Jurkat, Clone E6-1 (cell line): ENCODE measurements at regions not wholly inside any gene's neighbourhood (a gene's known extent, or its start where the extent isn't known, plus 50 kb on each side); places are given as distances from the start of the nearest gene placed in this dataset.
"Not testable (repeated sequence)": the region's sequence is repeated elsewhere in the genome, so short reads cannot be mapped to it uniquely, and the experiment has no call there.

Source experiments
- DNase-seq: peaks from one replicate; pipeline ENCODE4 v3.0.0-alpha.2; 2011; ENCODE audit warnings: low read depth, low spot score
- H3K4me3 ChIP-seq: 2 replicates; pipeline ENCODE4 v1.5.1; 2011; ENCODE audit warnings: mild to moderate bottlenecking, low read length, control low read depth, moderate library complexity

- no peak overlapping the region for H3K4me3 ChIP-seq
- DNase-seq: no peak
Observed at GRCh38 chrX:77118686-77119085, 328.5 kb upstream of the FGF16 start.

- DNase-seq: no peak
- H3K4me3 ChIP-seq: no peak overlapping the region
Observed at GRCh38 chrX:77119706-77120105, 327.5 kb upstream of the FGF16 start.

GRCh38 chrX:77123917-77124316, 323.3 kb upstream of the FGF16 start:
- H3K4me3 ChIP-seq, DNase-seq: not testable (repeated sequence)

- H3K4me3 ChIP-seq, DNase-seq: not testable (repeated sequence)
Observed at GRCh38 chrX:77127571-77127970, 319.6 kb upstream of the FGF16 start.

- H3K4me3 ChIP-seq: no peak overlapping the region
- no peak for DNase-seq
Observed at GRCh38 chrX:77143907-77144306, 303.3 kb upstream of the FGF16 start.

- no peak overlapping the region for H3K4me3 ChIP-seq
- no peak for DNase-seq
Observed at GRCh38 chrX:77160301-77160700, 286.9 kb upstream of the FGF16 start.

GRCh38 chrX:77162777-77163176, 284.4 kb upstream of the FGF16 start:
- no peak for DNase-seq
- no peak overlapping the region for H3K4me3 ChIP-seq

GRCh38 chrX:77167993-77168392, 279.2 kb upstream of the FGF16 start:
- H3K4me3 ChIP-seq: no peak overlapping the region
- no peak for DNase-seq

- no peak for DNase-seq
- H3K4me3 ChIP-seq: no peak overlapping the region
Observed at GRCh38 chrX:77174680-77175519, 272.3 kb upstream of the FGF16 start.

- DNase-seq: no peak
- no peak overlapping the region for H3K4me3 ChIP-seq
Observed at GRCh38 chrX:77200663-77201062, 246.5 kb upstream of the FGF16 start.

- H3K4me3 ChIP-seq: no peak overlapping the region
- no peak for DNase-seq
Observed at GRCh38 chrX:77223046-77223445, 224.1 kb upstream of the FGF16 start.

GRCh38 chrX:77264490-77264889, 182.7 kb upstream of the FGF16 start:
- H3K4me3 ChIP-seq: no peak overlapping the region
- no peak for DNase-seq

GRCh38 chrX:77275392-77275791, 171.8 kb upstream of the FGF16 start:
- no peak for DNase-seq
- no peak overlapping the region for H3K4me3 ChIP-seq

- no peak overlapping the region for H3K4me3 ChIP-seq
- peak; percentile 7 for DNase-seq
Observed at GRCh38 chrX:77276742-77277141, 170.4 kb upstream of the FGF16 start.

GRCh38 chrX:77277911-77278310, 169.3 kb upstream of the FGF16 start:
- no peak overlapping the region for H3K4me3 ChIP-seq
- DNase-seq: no peak

GRCh38 chrX:77279373-77279772, 167.8 kb upstream of the FGF16 start:
- DNase-seq, H3K4me3 ChIP-seq: not testable (repeated sequence)

- H3K4me3 ChIP-seq: no peak overlapping the region
- no peak for DNase-seq
Observed at GRCh38 chrX:77293331-77293995, 153.7 kb upstream of the FGF16 start.

- H3K4me3 ChIP-seq: no peak overlapping the region
- no peak for DNase-seq
Observed at GRCh38 chrX:77298296-77298695, 148.9 kb upstream of the FGF16 start.

- H3K4me3 ChIP-seq: no peak overlapping the region
- no peak for DNase-seq
Observed at GRCh38 chrX:77298790-77299189, 148.4 kb upstream of the FGF16 start.

- no peak overlapping the region for H3K4me3 ChIP-seq
- DNase-seq: no peak
Observed at GRCh38 chrX:77299549-77299948, 147.6 kb upstream of the FGF16 start.

- no peak overlapping the region for H3K4me3 ChIP-seq
- DNase-seq: no peak
Observed at GRCh38 chrX:77342004-77342403, 105.2 kb upstream of the FGF16 start.
